ENCODE measurements at regions not wholly inside any gene's neighbourhood (a gene's known extent, or its start where the extent isn't known, plus 50 kb on each side); places are given as distances from the start of the nearest gene placed in this dataset.

DNA sequence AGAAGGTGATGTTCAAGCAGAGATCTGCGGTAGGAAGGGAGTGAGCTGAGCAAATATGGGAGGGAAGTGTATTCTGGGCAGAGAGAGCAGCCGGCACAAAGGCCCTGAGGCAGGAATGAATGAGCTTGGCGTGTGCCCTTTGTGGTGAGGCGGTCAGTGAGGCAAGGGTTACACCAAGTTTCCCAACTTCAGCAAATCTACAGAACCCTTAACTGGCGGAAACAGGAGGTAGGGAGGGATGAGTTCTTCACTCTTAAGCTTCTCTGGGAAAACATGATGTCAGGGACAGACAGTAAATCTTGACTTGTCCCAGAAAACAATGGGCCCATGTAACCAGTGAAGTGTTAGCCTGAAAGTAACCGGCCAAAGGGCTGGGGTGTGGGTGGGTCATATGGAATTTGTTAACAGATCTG lies 97.1 kb upstream of the PTPN1 start:
- no peak for FAIRE-seq

DNA sequence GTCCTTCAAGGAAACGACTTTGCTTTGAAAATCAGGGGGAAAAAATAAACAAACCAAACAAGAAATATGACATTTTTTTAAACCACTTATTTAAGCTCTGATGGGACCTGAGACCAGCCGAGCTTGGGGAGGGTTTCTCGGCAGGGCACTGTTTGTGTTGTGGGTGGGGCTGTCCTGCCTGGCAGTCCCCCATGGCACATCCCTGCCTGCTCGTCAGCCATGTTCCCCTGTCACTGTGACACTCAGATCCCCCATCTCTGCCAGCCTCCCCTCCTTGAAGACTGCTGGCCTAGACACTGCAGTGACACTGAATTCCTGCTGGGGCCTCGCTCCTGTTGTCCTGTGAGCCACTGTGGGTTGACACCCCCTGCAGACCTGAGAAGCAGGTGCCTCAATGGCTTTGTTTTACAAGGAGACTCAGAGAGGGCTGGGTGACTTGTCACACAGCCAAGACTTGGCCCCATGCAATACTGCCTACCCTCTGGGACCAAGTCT lies 95.1 kb upstream of the PTPN1 start:
- DNase-seq (ENCODE audit: insufficient read length, low spot score) (no peak), FAIRE-seq (no peak)

More for the DNA sequence above, 97.1 kb upstream of the PTPN1 start:
- DNase-seq (ENCODE audit: insufficient read length, low spot score): no peak

DNA sequence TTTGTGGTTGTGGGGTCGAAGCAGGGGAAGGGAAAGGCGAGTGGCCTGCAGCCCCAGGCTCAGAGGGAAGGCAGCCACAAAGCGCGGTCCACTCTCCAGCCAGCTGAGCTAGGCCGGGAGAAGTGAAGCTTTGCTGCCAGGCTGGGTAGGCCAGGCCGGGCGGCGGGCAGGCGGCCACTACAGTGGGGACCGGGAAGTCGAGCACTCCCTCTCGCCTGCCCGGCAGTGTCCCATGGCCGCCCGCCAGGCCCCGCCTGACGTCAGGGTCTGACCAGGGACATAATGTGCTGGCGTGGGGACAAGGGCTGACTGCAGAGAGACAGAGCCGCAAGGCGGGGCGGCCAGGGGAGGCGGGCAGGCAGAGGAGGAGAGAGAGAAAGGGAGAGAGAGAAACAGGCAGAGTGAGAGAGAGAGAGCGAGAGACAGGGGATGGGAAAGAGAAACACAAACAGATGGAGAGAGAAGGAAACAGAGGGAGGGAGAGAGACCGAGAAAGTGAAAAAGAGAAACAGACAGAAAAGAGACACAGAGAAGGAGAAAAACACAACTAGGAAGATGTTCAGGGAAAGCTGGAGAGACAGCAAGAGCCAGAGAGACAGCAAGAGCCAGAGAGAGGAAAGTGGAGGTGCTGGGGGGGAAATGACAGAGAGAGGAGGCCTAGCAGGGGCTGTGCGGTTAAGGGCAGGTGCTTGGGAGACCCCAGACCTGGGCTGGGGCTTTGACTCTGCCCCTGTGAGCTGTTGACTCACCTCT lies 94.5 kb upstream of the PTPN1 start:
- no peak for DNase-seq (ENCODE audit: insufficient read length, low spot score)
- no peak for FAIRE-seq

GRCh38 chr20:50416269-50417022 lies 93.7 kb upstream of the PTPN1 start:
- no peak for DNase-seq (ENCODE audit: insufficient read length, low spot score)
- no peak for FAIRE-seq

DNA sequence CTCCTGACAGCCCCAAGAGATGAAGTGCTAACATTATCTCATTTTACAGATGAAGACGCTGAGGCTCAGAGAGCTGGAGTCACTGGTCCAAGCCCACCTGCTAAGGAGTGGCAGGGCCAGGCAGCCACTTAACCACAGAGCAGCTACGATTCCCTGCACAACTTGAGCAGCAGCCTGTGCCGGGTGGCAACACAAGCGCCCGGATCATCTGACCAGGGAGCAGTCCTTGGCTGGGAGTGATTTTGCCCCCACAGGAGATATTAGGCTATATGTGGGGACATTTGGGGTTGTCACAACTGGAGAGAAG lies 93.2 kb upstream of the PTPN1 start:
- DNase-seq (ENCODE audit: insufficient read length, low spot score): no peak
- no peak for FAIRE-seq

- FAIRE-seq (no peak), DNase-seq (ENCODE audit: insufficient read length, low spot score) (no peak)
Observed at GRCh38 chr20:50417484-50418235, 92.5 kb upstream of the PTPN1 start.

DNA sequence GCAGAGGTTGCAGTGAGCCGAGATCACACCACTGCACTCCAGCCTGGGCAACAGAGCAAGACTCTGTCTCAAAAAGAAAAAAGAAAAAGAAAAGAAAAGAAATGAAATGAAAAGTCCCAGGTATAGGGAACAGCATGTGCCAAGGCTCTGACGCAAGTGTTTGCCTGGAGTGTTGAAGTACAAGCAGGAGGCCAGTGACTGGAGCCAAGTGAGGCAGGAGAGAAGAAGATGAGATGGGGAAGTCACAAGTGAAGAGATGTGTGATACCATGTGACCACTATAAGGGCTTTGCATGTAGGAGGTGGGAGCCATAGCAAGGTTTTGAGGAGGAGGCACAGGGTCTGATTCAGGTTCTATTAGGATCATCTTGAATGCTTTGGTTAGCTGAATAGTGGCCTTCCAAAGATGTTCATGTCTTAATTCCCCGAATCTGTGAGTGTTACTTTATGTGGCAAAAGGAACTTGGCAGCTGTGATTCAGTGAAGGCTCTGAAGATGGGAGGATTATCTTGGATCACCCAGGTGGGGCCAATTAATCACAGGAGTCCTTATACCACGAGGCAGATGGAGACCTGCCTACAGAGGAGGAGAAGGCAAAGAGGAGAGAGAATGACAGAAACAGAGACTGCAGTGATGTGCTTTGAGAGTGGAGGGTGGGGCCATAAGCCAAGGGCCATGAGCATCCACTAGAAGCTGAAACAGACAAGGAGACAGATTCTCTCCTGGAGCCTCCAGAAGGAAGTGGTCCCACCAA lies 91.1 kb upstream of the PTPN1 start:
- FAIRE-seq: no peak
- no peak for DNase-seq (ENCODE audit: insufficient read length, low spot score)

- DNase-seq (ENCODE audit: insufficient read length, low spot score) (no peak), FAIRE-seq (no peak)
Observed at GRCh38 chr20:50420380-50420779, 89.8 kb upstream of the PTPN1 start.

DNA sequence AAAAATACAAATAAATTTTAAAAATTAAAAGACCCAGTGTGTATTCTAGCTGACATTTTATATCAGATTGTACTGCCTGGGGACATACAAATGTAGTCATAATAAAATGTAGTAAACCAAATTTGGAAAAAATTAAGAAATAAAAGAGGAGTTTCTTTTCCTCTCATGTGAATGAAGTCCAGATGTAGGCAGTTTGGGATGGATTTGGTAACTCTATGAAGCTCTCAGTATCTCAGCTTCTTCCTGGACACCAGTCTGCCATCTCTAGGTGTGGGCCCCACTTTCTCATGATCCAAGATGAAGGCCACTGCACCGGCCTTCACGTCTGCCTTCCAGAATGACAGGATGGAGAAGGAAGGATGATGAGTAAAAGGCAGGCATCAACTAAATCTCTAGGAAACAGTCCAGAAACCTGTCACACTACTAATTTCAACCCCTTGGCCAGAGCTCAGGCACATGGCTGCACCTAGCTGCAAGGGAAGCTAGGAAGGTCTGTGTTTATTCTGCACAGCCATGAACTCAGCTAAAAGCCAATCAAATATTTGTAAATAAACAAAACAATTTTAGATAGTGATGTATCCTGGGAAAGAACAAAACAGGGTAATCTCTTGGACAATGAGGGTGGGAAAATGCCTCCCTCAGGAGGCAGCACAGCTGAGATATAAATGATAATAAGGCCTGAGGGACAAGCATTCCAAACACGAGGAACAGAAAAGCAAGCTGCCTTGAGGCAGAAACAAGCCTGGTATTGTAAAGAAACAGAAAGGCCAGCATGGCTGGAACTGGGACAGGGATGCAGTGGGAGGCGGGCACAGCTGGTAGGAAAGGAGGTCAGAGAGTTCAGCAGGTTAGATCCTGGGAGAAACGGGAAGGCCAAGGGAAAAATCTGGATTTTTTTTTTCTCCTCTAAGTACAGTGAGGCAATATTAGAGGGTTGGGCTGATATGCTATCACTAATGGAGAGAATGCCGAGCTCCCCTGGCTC lies 88.5 kb upstream of the PTPN1 start:
- FAIRE-seq (no peak), DNase-seq (ENCODE audit: insufficient read length, low spot score) (no peak)

GRCh38 chr20:50423758-50424157 lies 86.4 kb upstream of the PTPN1 start:
- DNase-seq (ENCODE audit: insufficient read length, low spot score) (no peak), FAIRE-seq (no peak)

- no peak for DNase-seq (ENCODE audit: insufficient read length, low spot score)
- FAIRE-seq: no peak
Observed at GRCh38 chr20:50425076-50425475, 85.1 kb upstream of the PTPN1 start.

DNA sequence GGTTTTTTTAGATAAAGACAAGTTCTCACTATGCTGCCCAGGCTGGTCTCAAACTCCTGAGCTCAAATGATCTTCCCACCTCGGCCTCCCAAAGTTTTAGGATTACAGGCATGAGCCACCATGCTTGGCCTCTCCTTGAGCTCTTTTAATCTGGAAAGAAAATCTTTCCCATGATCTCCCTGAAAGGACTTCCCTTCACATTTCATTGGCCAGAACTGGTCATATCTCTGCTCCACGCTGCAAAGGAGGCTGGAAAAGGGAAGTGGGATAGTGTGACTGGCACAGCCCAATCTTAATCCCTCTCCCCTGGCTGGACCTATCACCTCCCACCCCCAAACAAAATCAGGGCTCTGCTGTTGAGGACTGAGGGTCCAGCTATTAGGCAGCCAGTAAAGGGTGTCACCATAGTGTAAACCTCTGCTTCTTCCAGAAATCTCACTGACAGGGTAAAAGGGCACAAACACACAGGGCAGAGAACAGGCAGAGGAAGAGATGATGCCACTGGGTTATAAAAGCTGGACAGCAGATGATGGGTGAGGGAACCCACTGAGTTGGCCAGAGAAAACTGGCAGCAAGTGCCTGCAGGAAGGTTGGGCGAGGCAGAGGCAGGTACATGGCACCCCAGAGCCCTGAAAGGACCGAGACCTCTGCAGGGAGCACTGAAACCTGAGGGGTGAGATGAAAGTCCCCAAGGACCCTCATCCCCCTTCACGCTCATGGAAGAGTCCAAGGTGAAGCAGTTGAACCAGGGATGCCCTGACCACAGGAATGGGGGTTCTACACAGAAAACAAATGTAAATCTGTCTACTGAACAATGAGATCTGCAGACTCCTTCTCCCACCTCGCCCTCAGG lies 83.1 kb upstream of the PTPN1 start:
- DNase-seq (ENCODE audit: insufficient read length, low spot score) (no peak), FAIRE-seq (no peak)

GRCh38 chr20:50427719-50428083 lies 82.5 kb upstream of the PTPN1 start:
- DNase-seq (ENCODE audit: insufficient read length, low spot score): no peak

GRCh38 chr20:50428097-50428828 lies 81.9 kb upstream of the PTPN1 start:
- no peak for FAIRE-seq
- no peak for DNase-seq (ENCODE audit: insufficient read length, low spot score)

More at GRCh38 chr20:50427719-50428083, 82.5 kb upstream of the PTPN1 start:
- FAIRE-seq: no peak

- FAIRE-seq (no peak), DNase-seq (ENCODE audit: insufficient read length, low spot score) (no peak)
Observed at GRCh38 chr20:50429412-50429811, 80.8 kb upstream of the PTPN1 start.

GRCh38 chr20:50431066-50431450 lies 79.1 kb upstream of the PTPN1 start:
- DNase-seq (ENCODE audit: insufficient read length, low spot score) (no peak), FAIRE-seq (no peak)

GRCh38 chr20:50433001-50433761 lies 77.0 kb upstream of the PTPN1 start:
- DNase-seq (ENCODE audit: insufficient read length, low spot score) (no peak), FAIRE-seq (no peak)

GRCh38 chr20:50434321-50434652 lies 75.9 kb upstream of the PTPN1 start:
- DNase-seq (ENCODE audit: insufficient read length, low spot score): no peak
- no peak for FAIRE-seq

Data from GM19239 (cell line).